ENCODE measurements at regions not wholly inside any gene's neighbourhood (a gene's known extent, or its start where the extent isn't known, plus 50 kb on each side); places are given as distances from the start of the nearest gene placed in this dataset.

DNA sequence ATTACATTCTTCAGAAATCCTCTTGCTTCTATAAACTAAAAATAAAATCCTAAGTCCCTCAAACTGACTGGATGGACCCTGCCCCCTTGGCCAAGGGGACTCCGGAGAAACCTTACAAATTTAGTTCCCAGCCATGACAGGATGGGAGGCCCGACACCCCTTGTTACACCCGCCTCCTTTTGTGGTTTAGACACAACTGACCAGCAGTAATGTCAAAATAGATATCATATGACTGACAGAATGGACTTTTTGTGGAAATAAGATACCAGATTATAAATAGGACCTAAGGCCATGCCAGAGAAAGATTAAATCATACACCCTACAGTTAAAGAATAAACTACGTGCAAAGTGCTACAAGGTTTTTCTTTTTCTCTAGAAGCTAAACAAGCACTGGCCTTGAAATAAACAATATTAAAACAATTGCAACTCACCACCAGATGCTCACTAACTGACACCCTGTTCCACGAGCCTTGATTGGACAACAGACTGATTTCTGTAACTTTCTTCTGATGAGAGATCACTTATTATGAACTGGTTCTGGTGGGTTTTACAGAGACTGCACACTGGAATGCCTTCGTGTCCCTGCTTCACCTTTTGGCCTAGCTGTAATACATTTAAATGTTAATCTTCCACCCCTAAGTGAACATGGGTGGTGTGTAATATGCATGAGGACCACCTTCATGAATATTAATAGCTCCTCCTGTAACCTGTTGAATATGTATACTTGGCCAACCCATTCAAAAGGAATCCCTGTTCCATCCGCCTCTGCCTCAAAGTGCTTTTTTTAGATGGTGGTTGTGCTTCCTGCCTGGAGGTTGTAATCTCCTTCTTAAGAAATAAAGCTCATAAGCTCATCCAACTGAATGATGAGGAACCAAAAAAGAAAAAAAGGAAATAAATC is 99.6 kb downstream of the ODF2L start:
- intact Hi-C loops (cut with DNase I): no loop called here
- H3K27ac ChIP-seq: no peak overlapping the region
- TF ChIP-seq POLR2A (IDR thresholded peaks at IDR 0.05): no peak
- TF ChIP-seq, protein P1, sequence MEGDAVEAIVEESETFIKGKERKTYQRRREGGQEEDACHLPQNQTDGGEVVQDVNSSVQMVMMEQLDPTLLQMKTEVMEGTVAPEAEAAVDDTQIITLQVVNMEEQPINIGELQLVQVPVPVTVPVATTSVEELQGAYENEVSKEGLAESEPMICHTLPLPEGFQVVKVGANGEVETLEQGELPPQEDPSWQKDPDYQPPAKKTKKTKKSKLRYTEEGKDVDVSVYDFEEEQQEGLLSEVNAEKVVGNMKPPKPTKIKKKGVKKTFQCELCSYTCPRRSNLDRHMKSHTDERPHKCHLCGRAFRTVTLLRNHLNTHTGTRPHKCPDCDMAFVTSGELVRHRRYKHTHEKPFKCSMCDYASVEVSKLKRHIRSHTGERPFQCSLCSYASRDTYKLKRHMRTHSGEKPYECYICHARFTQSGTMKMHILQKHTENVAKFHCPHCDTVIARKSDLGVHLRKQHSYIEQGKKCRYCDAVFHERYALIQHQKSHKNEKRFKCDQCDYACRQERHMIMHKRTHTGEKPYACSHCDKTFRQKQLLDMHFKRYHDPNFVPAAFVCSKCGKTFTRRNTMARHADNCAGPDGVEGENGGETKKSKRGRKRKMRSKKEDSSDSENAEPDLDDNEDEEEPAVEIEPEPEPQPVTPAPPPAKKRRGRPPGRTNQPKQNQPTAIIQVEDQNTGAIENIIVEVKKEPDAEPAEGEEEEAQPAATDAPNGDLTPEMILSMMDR (IDR thresholded peaks at IDR 0.05): no peak
- DNase-seq: no peak
- no peak overlapping the region for H3K4me3 ChIP-seq
- 59 to 64% methylated on average over 7 of the region's 7 CpGs for WGBS, 2 donors
- no peaks in the 10 kb centered on the region for H3K36me3 ChIP-seq
- no peaks in the 10 kb centered on the region for H3K4me1 ChIP-seq
- H3K27me3 ChIP-seq: no peaks in the 10 kb centered on the region
- no peaks in the 10 kb centered on the region for H3K9me3 ChIP-seq

DNA sequence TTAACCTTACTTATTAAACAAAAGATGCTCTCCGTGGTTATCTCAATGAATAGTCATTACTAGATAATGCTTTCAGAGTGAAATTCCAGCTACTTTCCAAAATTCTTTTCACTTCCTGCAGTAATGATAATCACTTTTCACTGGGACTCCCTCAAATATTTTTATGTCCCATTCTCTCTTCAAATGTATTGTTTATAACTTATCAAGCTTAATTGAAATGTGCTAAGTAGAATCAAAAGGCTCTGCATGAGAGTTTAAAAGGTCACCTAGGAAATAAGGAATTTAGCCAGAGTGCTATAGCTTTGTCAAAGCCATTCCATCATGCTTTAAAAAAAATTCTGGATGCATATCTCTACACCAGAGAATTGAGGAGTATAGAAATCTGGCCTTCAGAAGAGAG is 106.4 kb downstream of the ODF2L start:
- 48 to 60% methylated on average over 1 of the region's 1 CpG for WGBS, 2 donors
- H3K4me3 ChIP-seq: no peak overlapping the region
- no peak for DNase-seq
- intact Hi-C loops (cut with DNase I): no loop called here
- no peaks in the 10 kb centered on the region for H3K4me1 ChIP-seq
- no peaks in the 10 kb centered on the region for H3K36me3 ChIP-seq
- H3K9me3 ChIP-seq: no peaks in the 10 kb centered on the region
- H3K27ac ChIP-seq: no peak overlapping the region
- H3K27me3 ChIP-seq: no peaks in the 10 kb centered on the region
- no peak for TF ChIP-seq POLR2A (IDR thresholded peaks at IDR 0.05)
- TF ChIP-seq, protein P1 (IDR thresholded peaks at IDR 0.05): no peak

DNA sequence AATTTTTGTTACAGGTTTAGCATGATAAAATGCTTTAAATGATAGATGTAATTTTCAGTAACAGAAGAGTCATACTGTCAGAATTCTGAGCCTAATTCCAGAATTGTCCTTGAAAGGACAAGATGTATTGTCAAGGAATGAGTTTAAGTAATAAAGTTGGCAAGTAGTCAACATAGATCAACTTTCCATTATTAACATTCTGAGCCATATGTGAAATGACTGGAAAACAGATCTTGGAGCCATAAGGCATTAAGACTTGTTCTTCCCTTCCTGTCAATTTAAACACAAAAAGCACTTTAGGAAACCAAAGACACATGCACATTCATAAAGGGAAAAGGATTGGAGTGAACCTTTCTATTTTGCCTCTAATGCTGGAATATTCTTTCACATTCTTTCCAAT is 107.0 kb downstream of the ODF2L start:
- Histone ChIP-seq H3K36me3 (no peaks in the 10 kb centered on the region), H3K27me3 (no peaks in the 10 kb centered on the region), H3K9me3 (no peaks in the 10 kb centered on the region), H3K4me1 (no peaks in the 10 kb centered on the region), H3K27ac (no peak overlapping the region), H3K4me3 (no peak overlapping the region)
- intact Hi-C loops (cut with DNase I): no loop called here
- no peak for DNase-seq
- no peak for TF ChIP-seq POLR2A (IDR thresholded peaks at IDR 0.05)
- TF ChIP-seq, protein P1 (IDR thresholded peaks at IDR 0.05): no peak

DNA sequence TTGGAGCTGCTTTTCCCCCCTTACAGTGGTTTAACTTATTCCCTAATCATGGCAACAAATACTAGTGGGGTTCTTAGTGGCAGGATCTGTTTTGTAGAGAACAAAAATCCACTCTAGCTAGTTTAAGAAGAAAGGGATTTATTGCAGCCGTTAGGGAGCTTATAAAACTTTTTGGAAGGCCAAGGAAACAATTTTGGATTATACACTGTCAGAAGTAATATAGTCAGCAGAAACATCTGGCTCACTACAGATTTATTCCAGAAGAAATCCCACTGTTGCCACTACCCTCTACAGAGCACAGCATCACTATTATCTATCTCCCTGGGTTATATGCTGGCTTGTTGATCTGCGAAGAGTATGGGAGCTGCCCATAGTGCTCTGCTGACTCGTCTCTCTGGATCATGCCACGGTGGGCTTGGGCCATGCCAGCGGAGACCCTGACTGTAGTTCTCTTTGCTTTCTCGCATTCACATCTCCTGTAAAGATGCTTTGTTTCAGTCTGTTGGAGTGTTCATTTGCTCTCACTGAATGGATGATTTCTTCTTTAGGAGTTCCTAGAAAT is 107.5 kb downstream of the ODF2L start:
- H3K27ac ChIP-seq: no peak overlapping the region
- no peaks in the 10 kb centered on the region for H3K4me1 ChIP-seq
- intact Hi-C loops (cut with DNase I): no loop called here
- no peaks in the 10 kb centered on the region for H3K9me3 ChIP-seq
- no peaks in the 10 kb centered on the region for H3K27me3 ChIP-seq
- TF ChIP-seq, protein P1 (IDR thresholded peaks at IDR 0.05): no peak
- TF ChIP-seq POLR2A (IDR thresholded peaks at IDR 0.05): no peak
- DNase-seq: no peak
- 75 to 82% methylated on average over 6 of the region's 6 CpGs for WGBS, 2 donors
- no peak overlapping the region for H3K4me3 ChIP-seq
- no peaks in the 10 kb centered on the region for H3K36me3 ChIP-seq

DNA sequence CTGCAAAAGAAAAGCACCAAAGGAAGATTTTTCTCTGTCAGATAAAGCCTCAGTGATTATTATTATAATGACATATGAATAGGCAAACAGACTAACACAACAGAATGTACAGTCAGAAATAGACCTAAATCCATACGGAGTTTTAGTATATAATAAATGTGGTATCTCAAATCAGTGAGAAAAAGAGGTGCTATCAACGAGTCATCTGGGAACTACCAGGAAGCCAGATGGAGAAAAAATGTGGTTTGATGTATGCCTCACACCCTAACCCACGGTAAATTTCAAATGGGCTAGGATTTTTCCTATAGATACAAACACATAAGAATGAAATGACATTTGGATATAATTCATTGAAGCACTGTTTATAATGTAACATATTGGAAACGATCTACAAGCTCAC is 110.3 kb downstream of the ODF2L start:
- Histone ChIP-seq H3K9me3 (no peaks in the 10 kb centered on the region), H3K4me3 (no peak overlapping the region), H3K27me3 (no peaks in the 10 kb centered on the region), H3K4me1 (no peaks in the 10 kb centered on the region), H3K36me3 (no peaks in the 10 kb centered on the region), H3K27ac (no peak overlapping the region)
- no peak for DNase-seq
- whole genome bisulfite sequencing, 2 donors: 57 to 60% methylated on average over 4 of the region's 4 CpGs
- intact Hi-C loops (cut with DNase I): no loop called here
- TF ChIP-seq, protein P1 (IDR thresholded peaks at IDR 0.05): no peak
- no peak for TF ChIP-seq POLR2A (IDR thresholded peaks at IDR 0.05)

Data from esophagus squamous epithelium (tissue), 5 donors.